Gastrocnemius medialis (tissue), 4 donors: ENCODE measurements at regions not wholly inside any gene's neighbourhood (a gene's known extent, or its start where the extent isn't known, plus 50 kb on each side); places are given as distances from the start of the nearest gene placed in this dataset.

Experiments
- POLR2A ChIP-seq, 2 donors: fragments of 450-650 bp; IDR thresholded peaks; one replicate each; pipeline ENCODE4 v1.6.1; 2017; ENCODE audit warnings: antibody characterized with exemption in 2 of 2, mild to moderate bottlenecking in 2 of 2, moderate library complexity in 2 of 2
- TF ChIP-seq, protein P1 (sequence below), 5 experiments: fragments of 450-650 bp in 3 of 5; fragments of 200-600 bp in 2 of 5; sonication (generic) in 2 of 5; IDR thresholded peaks in 4 of 5; conservative IDR thresholded peaks in 1 of 5; 1 replicate in 4 of 5; 2 replicates in 1 of 5; pipeline ENCODE4 v1.5.1; 2016 to 2019; ENCODE audit warnings: antibody characterized with exemption in 5 of 5, mild to moderate bottlenecking in 3 of 5, moderate library complexity in 3 of 5

DNA sequence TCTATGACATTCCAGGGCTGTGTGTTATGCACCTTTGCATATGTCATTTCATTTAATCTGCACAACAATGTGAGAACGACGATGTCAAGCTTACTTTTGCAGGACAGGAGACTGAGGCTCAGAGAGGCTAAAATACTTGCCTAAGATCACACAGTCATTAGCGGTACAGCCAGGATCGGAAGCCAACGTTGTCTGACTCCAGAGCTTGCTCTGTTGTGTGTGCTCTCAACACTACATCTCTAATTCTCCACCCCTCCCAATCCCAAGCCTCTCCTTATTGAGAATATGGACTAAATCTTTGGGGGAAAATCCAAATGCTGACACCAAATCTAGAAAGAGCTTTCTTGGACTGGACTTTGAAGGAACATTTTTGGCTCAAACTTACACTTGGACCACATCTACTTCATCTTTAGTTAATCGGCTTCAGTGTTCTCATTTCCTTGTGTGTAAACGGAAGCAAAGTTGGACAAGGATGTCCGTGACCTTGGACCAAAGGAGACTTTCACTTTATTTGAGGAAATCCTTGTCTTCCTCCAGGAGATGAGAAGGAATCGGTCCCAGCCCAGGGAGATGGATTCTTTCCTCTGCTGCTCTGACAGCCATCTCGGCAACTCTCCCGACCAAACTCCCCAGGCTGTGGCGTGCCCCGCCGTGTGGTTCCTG is 242.4 kb downstream of the LPIN1 start:
- TF ChIP-seq, protein P1, sequence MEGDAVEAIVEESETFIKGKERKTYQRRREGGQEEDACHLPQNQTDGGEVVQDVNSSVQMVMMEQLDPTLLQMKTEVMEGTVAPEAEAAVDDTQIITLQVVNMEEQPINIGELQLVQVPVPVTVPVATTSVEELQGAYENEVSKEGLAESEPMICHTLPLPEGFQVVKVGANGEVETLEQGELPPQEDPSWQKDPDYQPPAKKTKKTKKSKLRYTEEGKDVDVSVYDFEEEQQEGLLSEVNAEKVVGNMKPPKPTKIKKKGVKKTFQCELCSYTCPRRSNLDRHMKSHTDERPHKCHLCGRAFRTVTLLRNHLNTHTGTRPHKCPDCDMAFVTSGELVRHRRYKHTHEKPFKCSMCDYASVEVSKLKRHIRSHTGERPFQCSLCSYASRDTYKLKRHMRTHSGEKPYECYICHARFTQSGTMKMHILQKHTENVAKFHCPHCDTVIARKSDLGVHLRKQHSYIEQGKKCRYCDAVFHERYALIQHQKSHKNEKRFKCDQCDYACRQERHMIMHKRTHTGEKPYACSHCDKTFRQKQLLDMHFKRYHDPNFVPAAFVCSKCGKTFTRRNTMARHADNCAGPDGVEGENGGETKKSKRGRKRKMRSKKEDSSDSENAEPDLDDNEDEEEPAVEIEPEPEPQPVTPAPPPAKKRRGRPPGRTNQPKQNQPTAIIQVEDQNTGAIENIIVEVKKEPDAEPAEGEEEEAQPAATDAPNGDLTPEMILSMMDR (IDR thresholded peaks at IDR 0.05 in 4 of 5, conservative IDR thresholded peaks at IDR 0.05 in 1 of 5) = no peak
- TF ChIP-seq POLR2A (IDR thresholded peaks at IDR 0.05) = no peak
